HTR-8/SVneo (cell line): ENCODE measurements at regions not wholly inside any gene's neighbourhood (a gene's known extent, or its start where the extent isn't known, plus 50 kb on each side); places are given as distances from the start of the nearest gene placed in this dataset.
A peak's percentile ranks its signal among the peaks of the same experiment; 100 is the strongest.
"Not testable (repeated sequence)": the region's sequence is repeated elsewhere in the genome, so short reads cannot be mapped to it uniquely, and the experiment has no call there.

Source experiments
- DNase-seq: peaks from one replicate; pipeline ENCODE4 v3.0.0; 2011; ENCODE audit warnings: low spot score, mixed read lengths; ENCODE audit not compliant: insufficient read length
- FAIRE-seq: peaks from 2 replicates; lab custom pipeline; 2011; peaks lifted over from hg19 to GRCh38; lab: Jason Lieb, UNC

DNA sequence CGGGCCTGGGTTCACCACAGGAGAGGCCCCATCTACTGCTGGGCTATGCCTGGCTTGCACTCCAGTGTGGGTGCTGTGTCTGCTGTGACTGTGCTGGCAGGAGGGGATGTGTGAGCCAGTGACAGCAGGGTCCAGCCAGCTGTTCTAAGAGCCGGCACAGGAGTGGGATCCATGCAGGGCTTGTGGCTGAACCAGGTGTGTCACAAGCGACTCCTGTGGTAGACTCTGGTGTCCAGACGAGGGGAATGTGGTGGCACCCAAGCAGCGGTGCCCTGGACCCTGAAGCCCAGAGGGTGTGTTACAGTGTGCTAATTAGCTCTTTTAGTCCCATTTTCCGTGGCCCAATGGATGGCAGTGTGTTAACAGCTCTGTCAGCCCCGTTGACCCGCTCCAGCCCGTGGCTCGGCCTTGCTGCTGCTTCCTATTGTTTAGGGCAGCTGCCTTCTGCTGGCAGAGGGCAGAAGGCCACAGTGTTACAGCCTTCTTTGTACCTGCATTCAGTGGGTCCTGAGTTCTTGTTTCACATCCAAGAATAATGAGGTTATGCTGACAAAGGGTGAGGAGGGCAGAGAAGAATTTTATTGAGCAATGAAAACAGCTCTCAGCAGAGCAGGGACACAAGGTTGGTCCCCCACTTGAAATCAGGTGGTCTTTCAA lies 78.5 kb upstream of the RNU6-1 start:
- no peak for FAIRE-seq
- no peak for DNase-seq

DNA sequence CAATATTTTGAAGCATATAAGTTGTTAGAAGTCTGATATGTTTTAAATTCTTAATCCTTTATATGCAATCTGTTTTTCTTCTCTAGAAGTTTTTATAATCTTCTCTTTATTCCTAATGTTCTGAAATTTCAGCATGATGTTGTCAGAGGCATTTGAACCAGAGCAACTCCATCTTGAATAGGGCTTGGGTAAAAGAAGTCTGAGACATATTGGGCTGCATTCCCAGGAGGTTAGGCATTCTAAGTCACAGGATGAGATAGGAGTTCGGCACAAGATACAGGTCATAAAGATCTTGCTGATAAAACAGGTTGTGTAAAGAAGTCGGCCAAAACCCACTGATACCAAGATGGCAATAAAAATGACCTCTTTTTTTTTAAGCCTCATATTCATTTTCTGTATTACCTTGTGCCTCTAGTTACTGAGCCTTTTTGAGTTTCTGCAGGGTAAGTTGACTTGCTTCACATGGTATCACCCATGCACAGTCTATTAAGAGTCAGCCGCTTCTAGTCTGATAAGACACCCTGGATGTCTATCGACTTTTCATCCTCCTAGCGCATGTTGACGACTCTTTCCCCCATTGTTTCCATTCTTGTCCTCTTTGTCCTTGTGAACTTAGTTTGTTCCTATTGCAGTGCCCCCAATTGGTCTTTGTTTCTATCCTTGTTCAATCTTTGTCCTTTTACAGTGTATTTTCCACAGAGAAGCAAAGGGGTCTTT lies 80.8 kb upstream of the RNU6-1 start:
- DNase-seq (no peak), FAIRE-seq (no peak)

DNA sequence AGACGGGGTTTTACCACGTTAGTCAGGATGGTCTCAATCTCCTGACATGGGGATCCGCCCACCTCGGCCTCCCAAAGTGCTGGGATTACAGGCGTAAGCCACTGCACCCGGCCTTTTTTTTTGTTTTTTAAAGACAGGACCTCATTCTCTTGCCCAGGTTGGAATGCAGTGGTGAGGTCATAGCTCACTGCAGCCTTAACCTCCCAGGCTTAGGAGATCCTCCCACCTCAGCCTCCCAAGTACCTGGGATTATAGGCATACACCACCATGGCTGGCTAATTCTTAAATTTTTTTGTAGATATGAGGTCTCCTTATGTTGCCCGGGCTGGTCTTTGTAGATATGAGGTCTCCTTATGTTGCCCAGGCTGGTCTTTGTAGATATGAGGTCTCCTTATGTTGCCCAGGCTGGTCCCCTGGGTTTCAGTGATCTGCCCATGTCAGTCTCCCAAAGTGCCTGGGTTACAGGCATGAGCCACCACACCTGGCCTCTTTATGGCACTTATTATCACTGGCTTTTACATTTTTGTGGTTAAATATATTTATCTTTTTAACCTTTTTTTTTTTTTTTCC lies 82.3 kb upstream of the RNU6-1 start:
- FAIRE-seq (no peak), DNase-seq (no peak)

DNA sequence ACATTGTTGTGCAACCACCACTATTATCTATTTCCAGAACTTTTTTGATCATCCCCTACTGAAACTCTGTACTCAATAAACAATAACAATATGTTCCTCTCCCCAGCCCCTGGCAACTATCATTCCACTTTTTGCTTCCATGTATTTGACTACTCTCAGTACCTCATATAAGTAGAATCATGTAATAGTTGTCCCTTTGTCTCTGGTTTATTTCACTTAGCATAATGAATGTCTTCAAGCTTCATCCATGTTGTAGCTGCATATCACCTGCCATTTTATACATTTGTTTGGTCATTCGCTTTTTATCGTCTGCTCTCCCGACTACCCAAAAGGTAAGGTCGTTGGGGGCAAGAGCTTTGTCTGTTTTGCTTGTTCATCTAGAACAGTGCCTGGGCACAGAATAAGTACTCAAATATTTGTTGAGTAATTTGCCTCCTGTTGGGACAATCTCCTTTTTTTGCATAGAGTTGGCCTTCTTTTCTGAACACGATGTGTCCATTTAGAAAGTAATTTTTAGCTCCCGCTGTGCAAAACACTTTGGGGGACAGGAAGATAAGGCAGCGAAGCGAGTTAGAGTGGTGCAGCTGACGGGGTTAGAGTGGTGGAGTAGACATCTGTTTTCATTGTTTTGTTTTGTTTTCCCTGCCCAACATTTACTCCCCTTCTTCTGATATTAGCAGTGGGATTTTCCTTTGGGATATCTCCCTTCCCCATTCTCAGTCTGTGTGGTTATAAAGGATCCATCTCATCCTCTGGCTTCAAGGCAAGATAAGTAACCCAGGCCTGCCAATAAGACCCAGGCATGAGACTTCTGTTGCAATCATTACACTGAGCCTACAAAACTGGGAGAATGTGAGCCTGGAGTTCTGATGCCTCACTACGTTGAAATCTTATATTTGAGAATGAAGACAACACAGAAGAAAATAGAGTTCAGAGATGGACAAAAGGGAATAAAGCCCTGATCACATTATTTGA lies 83.4 kb upstream of the RNU6-1 start:
- DNase-seq = no peak
- FAIRE-seq = peak; percentile 48

DNA sequence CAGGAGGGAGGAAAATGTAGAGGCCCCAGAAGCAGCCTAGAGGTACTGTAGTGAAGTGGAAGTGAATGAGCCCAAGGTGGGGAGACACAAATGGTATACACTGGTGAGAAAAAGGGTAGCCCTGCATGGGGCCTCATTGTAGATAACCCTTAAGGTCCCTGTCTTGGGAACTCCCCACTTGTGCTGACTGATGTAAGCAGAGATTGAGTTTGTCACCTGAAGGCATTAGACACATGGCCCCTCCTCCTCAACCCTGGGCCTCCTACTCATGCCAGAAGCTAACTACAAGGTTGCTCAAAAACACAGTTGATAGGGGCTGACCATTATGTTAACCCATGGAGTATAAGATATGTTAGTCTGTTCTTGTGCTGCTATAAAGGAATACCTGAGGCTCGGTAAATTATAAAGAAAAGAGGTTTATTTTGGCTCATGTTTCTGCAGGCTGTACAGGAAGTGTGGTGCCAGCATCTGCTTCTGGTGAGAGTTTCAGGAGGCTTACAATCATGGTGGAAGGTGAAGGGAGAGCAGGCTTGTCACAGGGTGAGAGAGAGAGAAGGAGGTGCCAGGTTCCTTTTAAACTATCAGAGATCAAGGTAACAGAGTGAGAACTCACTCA lies 84.6 kb upstream of the RNU6-1 start:
- FAIRE-seq (no peak), DNase-seq (no peak)

DNA sequence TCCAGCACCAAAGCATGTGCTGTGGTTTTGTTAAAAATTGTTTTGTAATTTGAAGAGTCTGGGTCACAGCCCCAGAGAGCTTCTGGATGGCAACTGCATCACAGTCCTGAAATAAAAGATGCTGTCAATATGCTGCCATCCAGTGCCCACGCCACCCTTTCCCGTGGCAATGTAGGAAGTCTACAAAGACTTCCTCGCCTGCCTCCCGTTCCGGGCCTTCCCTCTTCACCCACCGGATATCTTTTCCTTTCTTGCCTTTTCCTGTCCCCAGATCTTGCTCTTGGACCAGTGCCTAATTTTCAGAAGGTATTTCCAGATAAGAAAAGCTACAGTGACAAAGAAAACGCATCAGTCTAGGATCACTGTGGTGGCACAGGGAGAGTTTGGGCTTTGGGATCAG lies 85.3 kb upstream of the RNU6-1 start:
- FAIRE-seq = no peak
- DNase-seq = no peak

DNA sequence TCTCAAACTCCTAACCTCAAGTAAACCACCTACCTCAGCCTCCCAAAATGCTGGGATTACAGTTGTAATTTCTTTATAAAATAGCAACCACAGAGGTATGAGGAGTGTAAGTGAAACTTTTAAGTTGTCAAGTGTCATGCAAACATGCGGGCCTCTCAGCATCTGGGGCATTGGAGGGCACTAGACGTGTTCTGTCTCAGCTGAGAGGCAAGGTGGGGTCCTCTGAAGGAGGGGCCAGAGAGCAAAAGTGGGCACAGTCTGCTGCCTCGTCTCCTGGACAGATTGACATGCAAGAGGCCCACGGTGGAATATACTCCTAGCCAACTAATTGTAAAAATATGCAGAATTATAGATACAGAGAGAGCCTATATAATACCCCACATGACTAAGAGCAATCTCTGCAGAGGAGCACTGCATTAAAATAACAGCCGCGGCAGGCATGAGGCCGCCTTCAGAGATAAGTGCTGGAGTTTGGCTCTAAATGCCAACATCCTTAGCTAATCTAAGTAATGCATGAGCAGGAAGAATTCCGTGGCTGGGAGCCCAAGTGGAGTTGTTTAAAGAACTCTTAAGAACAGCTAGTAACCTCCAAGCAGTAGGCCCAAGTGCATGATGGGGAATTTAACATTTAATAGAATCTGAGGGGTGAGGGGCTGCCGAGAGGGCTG lies 87.8 kb upstream of the RNU6-1 start:
- peak; percentile 78 for DNase-seq
- no peak for FAIRE-seq

- FAIRE-seq (no peak), DNase-seq (no peak)
Measured at GRCh38 chr15:67928666-67929065, 88.8 kb upstream of the RNU6-1 start.

GRCh38 chr15:67930720-67931119 lies 90.9 kb upstream of the RNU6-1 start:
- DNase-seq = no peak
- no peak for FAIRE-seq

GRCh38 chr15:67931861-67932260 lies 92.0 kb upstream of the RNU6-1 start:
- FAIRE-seq (no peak), DNase-seq (no peak)

- not testable (repeated sequence) for DNase-seq, FAIRE-seq
Measured at GRCh38 chr15:67934126-67934525, 94.3 kb upstream of the RNU6-1 start.

DNA sequence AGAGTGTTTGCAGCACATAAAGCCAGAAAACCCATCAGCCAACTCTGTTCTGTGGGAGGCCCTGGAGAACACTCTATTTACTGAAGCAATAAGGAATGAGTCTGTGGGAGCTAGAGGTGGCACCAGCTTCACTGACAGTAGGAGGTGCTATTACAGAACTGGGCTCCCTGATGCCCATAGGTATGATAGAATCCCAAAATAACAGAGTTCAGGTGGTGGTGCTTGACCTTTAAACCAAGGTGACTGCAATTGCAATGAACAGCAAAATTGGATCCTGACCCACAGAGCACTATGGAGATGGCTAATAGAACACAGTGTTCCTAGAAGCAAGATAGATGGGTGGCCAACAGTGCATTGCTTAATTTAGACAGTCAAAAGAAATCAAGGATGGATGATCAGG lies 95.4 kb upstream of the RNU6-1 start:
- FAIRE-seq = no peak
- DNase-seq = no peak

DNA sequence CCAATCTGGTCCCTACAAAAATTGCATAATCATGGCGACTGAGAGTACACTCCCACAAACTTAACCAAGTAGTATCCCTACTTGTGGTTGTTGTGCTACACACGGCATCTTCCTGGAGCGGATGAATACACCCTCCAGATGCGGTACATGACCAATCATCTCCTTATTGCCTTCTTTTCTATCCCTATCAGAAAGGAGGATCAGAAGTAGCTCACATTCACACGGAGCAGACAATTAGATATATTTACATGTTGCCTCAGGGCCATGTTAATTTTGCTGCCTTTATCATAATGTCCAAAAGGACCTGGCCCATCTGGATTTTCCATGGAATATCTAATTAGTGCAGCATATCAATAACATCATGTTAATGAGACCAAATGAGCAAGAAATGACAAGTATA lies 96.4 kb upstream of the RNU6-1 start:
- FAIRE-seq (no peak), DNase-seq (no peak)

GRCh38 chr15:67937153-67937761 lies 97.4 kb upstream of the RNU6-1 start:
- DNase-seq (no peak), FAIRE-seq (no peak)

GRCh38 chr15:67939179-67939578 lies 99.3 kb upstream of the RNU6-1 start:
- not testable (repeated sequence) for DNase-seq, FAIRE-seq

GRCh38 chr15:67939588-67940323 lies 99.9 kb upstream of the RNU6-1 start:
- DNase-seq, FAIRE-seq: not testable (repeated sequence)

DNA sequence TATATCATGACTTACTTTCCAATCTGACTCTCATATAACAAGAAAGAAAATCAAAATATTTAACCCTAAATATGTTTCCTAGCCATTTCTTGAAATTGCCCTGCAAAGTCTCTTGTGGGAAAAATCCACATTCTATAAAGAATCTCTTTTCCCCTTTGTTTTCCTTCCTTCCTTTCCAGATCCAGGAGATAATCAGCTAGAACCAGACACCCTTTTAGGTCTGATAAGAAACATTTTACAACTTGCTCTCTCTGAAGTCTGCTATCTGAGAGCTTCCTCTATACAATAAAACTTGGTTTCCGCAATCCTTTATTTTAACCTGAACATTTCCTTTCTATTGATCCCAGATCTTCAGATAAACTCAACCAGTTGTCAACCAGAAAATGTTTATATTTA lies 100.5 kb upstream of the RNU6-1 start:
- FAIRE-seq (no peak), DNase-seq (no peak)

GRCh38 chr15:67941648-67942310 lies 101.9 kb upstream of the RNU6-1 start:
- DNase-seq (peak; percentile 65), FAIRE-seq (peak; percentile 95)
